Spleen (tissue), 11 donors: ENCODE measurements at regions not wholly inside any gene's neighbourhood (a gene's known extent, or its start where the extent isn't known, plus 50 kb on each side); places are given as distances from the start of the nearest gene placed in this dataset.

Source experiments
- DNase-seq: peaks from one replicate; pipeline ENCODE4 v3.0.0-alpha.2; 2020
- H3K27ac ChIP-seq, 8 donors: fragments of 200-600 bp; sonication (generic) in 7 of 8; 1 replicate in 4 of 8; 2 replicates in 4 of 8; pipeline versions ENCODE4 v1.5.0 to v1.8.0; 2016 to 2021; ENCODE audit warnings: inconsistent platforms in 4 of 8, mild to moderate bottlenecking in 4 of 8, moderate library complexity in 1 of 8
- H3K27me3 ChIP-seq, 7 donors: fragments of 200-600 bp; sonication (generic) in 6 of 7; replicated peaks in 1 of 7; 1 replicate in 4 of 7; 2 replicates in 3 of 7; pipeline versions ENCODE4 v1.5.0 to v1.8.0; 2016 to 2021; ENCODE audit warnings: inconsistent platforms in 3 of 7, mild to moderate bottlenecking in 1 of 7
- H3K36me3 ChIP-seq, 6 donors: fragments of 200-600 bp; sonication (generic) in 5 of 6; 1 replicate in 4 of 6; 2 replicates in 2 of 6; pipeline versions ENCODE4 v1.5.0 to v1.8.0; 2016 to 2021; ENCODE audit warnings: inconsistent platforms in 2 of 6
- H3K4me1 ChIP-seq, 6 donors: fragments of 200-600 bp; sonication (generic) in 5 of 6; 1 replicate in 3 of 6; 2 replicates in 3 of 6; pipeline versions ENCODE4 v1.5.0 to v1.8.0; 2016 to 2021; ENCODE audit warnings: inconsistent platforms in 3 of 6
- H3K4me3 ChIP-seq, 8 donors: fragments of 200-600 bp; sonication (generic) in 7 of 8; 1 replicate in 4 of 8; 2 replicates in 4 of 8; pipeline versions ENCODE4 v1.5.0 to v1.8.0; 2016 to 2021; ENCODE audit warnings: inconsistent platforms in 4 of 8, mild to moderate bottlenecking in 4 of 8, moderate library complexity in 2 of 8
- H3K9me3 ChIP-seq, 8 donors: fragments of 200-600 bp; sonication (generic) in 7 of 8; 1 replicate in 4 of 8; 2 replicates in 4 of 8; pipeline versions ENCODE4 v1.5.0 to v1.8.0; 2016 to 2021; ENCODE audit warnings: inconsistent platforms in 4 of 8
- CTCF ChIP-seq, 11 experiments: fragments of 200-600 bp in 7 of 11; fragments of 450-650 bp in 4 of 11; sonication (generic) in 4 of 11; IDR thresholded peaks in 8 of 11; conservative IDR thresholded peaks in 3 of 11; 1 replicate in 7 of 11; 2 replicates in 4 of 11; pipeline versions ENCODE4 v1.4.0 to v1.8.0; 2016 to 2021; ENCODE audit warnings: antibody characterized with exemption in 11 of 11, inconsistent platforms in 4 of 11, mild to moderate bottlenecking in 1 of 11
- POLR2A ChIP-seq, 3 donors: fragments of 450-650 bp; IDR thresholded peaks; one replicate each; pipeline ENCODE4 v1.5.1; 2017; ENCODE audit warnings: antibody characterized with exemption in 3 of 3, mild to moderate bottlenecking in 1 of 3
- POLR2AphosphoS5 ChIP-seq, 3 donors: sonication (generic); formaldehyde crosslinking; IDR thresholded peaks; one replicate each; pipeline ENCODE4 v1.5.1; 2017; ENCODE audit warnings: antibody characterized with exemption in 3 of 3
- WGBS, 5 donors: extraction: QIAGEN DNeasy Blood & Tissue Kit in 3 of 5; methylation state at CpG; one replicate each; pipeline versions ENCODE4 v1.1.5 to v1.1.7; 2013 to 2018; 5-methylcytosine and 5-hydroxymethylcytosine counted together
- intact Hi-C: fragments of 100-400 bp; cut with DNase I; formaldehyde crosslinking; loops from one replicate; pipeline ENCODE4 v1.15.0; 2023; ENCODE audit warnings: low total_unique reads
- donor health status: healthy with polysubstance abuse.
- donor health status: DM: no; HTN: no; CAD: no; lungs with moderate emphysema.
- donor health status: DM: no; HTN: no; CAD: no.
- donor health status: Bipolar disorder and iron deficiency.
- donor health status: healthy.
- donor health status: DM: no; HTN: no; CAD: no.
- donor health status: DM: yes; HTN: yes; CAD: no.

- Histone ChIP-seq H3K4me3 (no peak overlapping the region), H3K27me3 (no peaks in the 10 kb centered on the region), H3K4me1 (no peaks in the 10 kb centered on the region), H3K36me3 (no peaks in the 10 kb centered on the region), H3K27ac (no peak overlapping the region), H3K9me3 (no peaks in the 10 kb centered on the region)
- TF ChIP-seq POLR2A (IDR thresholded peaks at IDR 0.05): no peak
- no peak for TF ChIP-seq POLR2AphosphoS5 (IDR thresholded peaks at IDR 0.05)
- TF ChIP-seq CTCF (IDR thresholded peaks at IDR 0.05 in 8 of 11, conservative IDR thresholded peaks at IDR 0.05 in 3 of 11): no peak
- WGBS, 5 donors: 80 to 86% (median 85%) methylated on average over 8 of the region's 8 CpGs
- DNase-seq: no peak
- intact Hi-C loops: no loop called here
Measured at GRCh38 chr4:173930329-173930967, 353.0 kb downstream of the FBXO8 start.

- no peak for DNase-seq
- no peak overlapping the region for H3K27ac ChIP-seq
- no peaks in the 10 kb centered on the region for H3K27me3 ChIP-seq
- TF ChIP-seq CTCF (IDR thresholded peaks at IDR 0.05 in 8 of 11, conservative IDR thresholded peaks at IDR 0.05 in 3 of 11): no peak
- TF ChIP-seq POLR2A (IDR thresholded peaks at IDR 0.05): no peak
- TF ChIP-seq POLR2AphosphoS5 (IDR thresholded peaks at IDR 0.05): no peak
- WGBS, 5 donors: 70 to 80% (median 75%) methylated on average over 3 of the region's 3 CpGs
- H3K36me3 ChIP-seq: no peaks in the 10 kb centered on the region
- no peaks in the 10 kb centered on the region for H3K4me1 ChIP-seq
- H3K4me3 ChIP-seq: no peak overlapping the region
- no peaks in the 10 kb centered on the region for H3K9me3 ChIP-seq
- intact Hi-C loops: no loop called here
Measured at GRCh38 chr4:173929921-173930320, 353.5 kb downstream of the FBXO8 start.

GRCh38 chr4:173924561-173924960 lies 358.9 kb downstream of the FBXO8 start:
- intact Hi-C loops: no loop called here
- H3K27me3 ChIP-seq: no peaks in the 10 kb centered on the region
- no peaks in the 10 kb centered on the region for H3K4me1 ChIP-seq
- no peak for DNase-seq
- WGBS, 5 donors: 11 to 28% (median 13%) methylated on average over 4 of the region's 4 CpGs
- no peak overlapping the region for H3K27ac ChIP-seq
- H3K9me3 ChIP-seq: no peaks in the 10 kb centered on the region
- no peak for TF ChIP-seq POLR2A (IDR thresholded peaks at IDR 0.05)
- no peak for TF ChIP-seq POLR2AphosphoS5 (IDR thresholded peaks at IDR 0.05)
- TF ChIP-seq CTCF (IDR thresholded peaks at IDR 0.05 in 8 of 11, conservative IDR thresholded peaks at IDR 0.05 in 3 of 11): no peak
- no peak overlapping the region for H3K4me3 ChIP-seq
- H3K36me3 ChIP-seq: no peaks in the 10 kb centered on the region

GRCh38 chr4:173919861-173920260 lies 363.6 kb downstream of the FBXO8 start:
- TF ChIP-seq POLR2AphosphoS5 (IDR thresholded peaks at IDR 0.05): no peak
- TF ChIP-seq POLR2A (IDR thresholded peaks at IDR 0.05): no peak
- no peak for TF ChIP-seq CTCF (IDR thresholded peaks at IDR 0.05 in 8 of 11, conservative IDR thresholded peaks at IDR 0.05 in 3 of 11)
- intact Hi-C loops: no loop called here

More at GRCh38 chr4:173919861-173920260, 363.6 kb downstream of the FBXO8 start:
- no peak for DNase-seq
- Histone ChIP-seq H3K27ac (no peak overlapping the region), H3K9me3 (no peaks in the 10 kb centered on the region), H3K4me3 (no peak overlapping the region), H3K4me1 (no peaks in the 10 kb centered on the region), H3K27me3 (no peaks in the 10 kb centered on the region), H3K36me3 (no peaks in the 10 kb centered on the region)
- 47 to 93% (median 69%) methylated on average over 1 of the region's 1 CpG for WGBS, 5 donors
